ENCODE measurements at regions not wholly inside any gene's neighbourhood (a gene's known extent, or its start where the extent isn't known, plus 50 kb on each side); places are given as distances from the start of the nearest gene placed in this dataset.

GRCh38 chr1:194730304-194730703, 1543.9 kb upstream of the B3GALT2 start:
- H3K27me3 ChIP-seq (replicated peaks in 1 of 2; ENCODE audit: control insufficient read depth in 2 of 2, insufficient read depth in 2 of 2, low read length in 1 of 2), result no peaks in the 10 kb centered on the region
- SMC1A ChIA-PET (ENCODE audit: uncharacterized antibody, unreplicated experiment), result interaction anchor here (0.8 kb wide), 1 partner anchor 13 kb away, joined by 5 read pairs; no protein-coding TSS in a partner anchor
- H3K27ac ChIP-seq (ENCODE audit: control insufficient read depth, insufficient read depth), result no peak overlapping the region
- no peak overlapping the region for H3K4me3 ChIP-seq
- no peaks in the 10 kb centered on the region for H3K9me3 ChIP-seq (replicated peaks; ENCODE audit: control insufficient read depth, insufficient read depth, low read length)
- CTCF ChIA-PET, result no interaction called here
- no peak overlapping the region for H3K4me2 ChIP-seq (ENCODE audit: control insufficient read depth, insufficient read depth)
- H3K36me3 ChIP-seq (ENCODE audit: control insufficient read depth in 2 of 2, insufficient read depth in 2 of 2, low read length in 1 of 2), result no peaks in the 10 kb centered on the region
- H4K20me1 ChIP-seq (ENCODE audit: control insufficient read depth, insufficient read depth), result no peaks in the 10 kb centered on the region
- BruUV-seq (replicated peaks), result no TSS peak
- no peak for FAIRE-seq
- POLR2A ChIA-PET, result no interaction called here
- H3K4me1 ChIP-seq (ENCODE audit: control insufficient read depth, insufficient read depth, low read length), result no peaks in the 10 kb centered on the region
- no peak for DNase-seq (ENCODE audit: low read depth, low spot score)
- H3K79me2 ChIP-seq (ENCODE audit: control insufficient read depth, insufficient read depth, low read length), result no peaks in the 10 kb centered on the region
- H2AFZ ChIP-seq (ENCODE audit: control insufficient read depth, low read depth, low read length), result no peak overlapping the region
- WGBS (ENCODE audit: insufficient coverage, insufficient replicate concordance, low lambda C conversion rate, missing lambda C conversion rate), result 0% methylated on average over 3 of the region's 3 CpGs
- no peak for ATAC-seq
- TF ChIP-seq, protein P1, sequence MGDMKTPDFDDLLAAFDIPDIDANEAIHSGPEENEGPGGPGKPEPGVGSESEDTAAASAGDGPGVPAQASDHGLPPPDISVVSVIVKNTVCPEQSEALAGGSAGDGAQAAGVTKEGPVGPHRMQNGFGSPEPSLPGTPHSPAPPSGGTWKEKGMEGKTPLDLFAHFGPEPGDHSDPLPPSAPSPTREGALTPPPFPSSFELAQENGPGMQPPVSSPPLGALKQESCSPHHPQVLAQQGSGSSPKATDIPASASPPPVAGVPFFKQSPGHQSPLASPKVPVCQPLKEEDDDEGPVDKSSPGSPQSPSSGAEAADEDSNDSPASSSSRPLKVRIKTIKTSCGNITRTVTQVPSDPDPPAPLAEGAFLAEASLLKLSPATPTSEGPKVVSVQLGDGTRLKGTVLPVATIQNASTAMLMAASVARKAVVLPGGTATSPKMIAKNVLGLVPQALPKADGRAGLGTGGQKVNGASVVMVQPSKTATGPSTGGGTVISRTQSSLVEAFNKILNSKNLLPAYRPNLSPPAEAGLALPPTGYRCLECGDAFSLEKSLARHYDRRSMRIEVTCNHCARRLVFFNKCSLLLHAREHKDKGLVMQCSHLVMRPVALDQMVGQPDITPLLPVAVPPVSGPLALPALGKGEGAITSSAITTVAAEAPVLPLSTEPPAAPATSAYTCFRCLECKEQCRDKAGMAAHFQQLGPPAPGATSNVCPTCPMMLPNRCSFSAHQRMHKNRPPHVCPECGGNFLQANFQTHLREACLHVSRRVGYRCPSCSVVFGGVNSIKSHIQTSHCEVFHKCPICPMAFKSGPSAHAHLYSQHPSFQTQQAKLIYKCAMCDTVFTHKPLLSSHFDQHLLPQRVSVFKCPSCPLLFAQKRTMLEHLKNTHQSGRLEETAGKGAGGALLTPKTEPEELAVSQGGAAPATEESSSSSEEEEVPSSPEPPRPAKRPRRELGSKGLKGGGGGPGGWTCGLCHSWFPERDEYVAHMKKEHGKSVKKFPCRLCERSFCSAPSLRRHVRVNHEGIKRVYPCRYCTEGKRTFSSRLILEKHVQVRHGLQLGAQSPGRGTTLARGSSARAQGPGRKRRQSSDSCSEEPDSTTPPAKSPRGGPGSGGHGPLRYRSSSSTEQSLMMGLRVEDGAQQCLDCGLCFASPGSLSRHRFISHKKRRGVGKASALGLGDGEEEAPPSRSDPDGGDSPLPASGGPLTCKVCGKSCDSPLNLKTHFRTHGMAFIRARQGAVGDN (IDR thresholded peaks at IDR 0.05), result no peak
- no peak for TF ChIP-seq KDM1A (IDR thresholded peaks at IDR 0.05; ENCODE audit: borderline replicate concordance)
- in situ Hi-C loops (cut with MboI), result no loop called here
- H3K9ac ChIP-seq (ENCODE audit: control insufficient read depth, insufficient read depth, low read length), result no peak overlapping the region
- intact Hi-C loops (cut with micrococcal nuclease; ENCODE audit: unreplicated experiment), result no loop called here
- RAD21 ChIA-PET (ENCODE audit: unreplicated experiment), result no interaction called here

GRCh38 chr1:194723067-194723466, 1536.7 kb upstream of the B3GALT2 start:
- Histone ChIP-seq H4K20me1 (ENCODE audit: control insufficient read depth, insufficient read depth) (no peaks in the 10 kb centered on the region), H3K27ac (ENCODE audit: control insufficient read depth, insufficient read depth) (no peak overlapping the region), H3K4me1 (ENCODE audit: control insufficient read depth, insufficient read depth, low read length) (no peaks in the 10 kb centered on the region), H3K4me3 (no peak overlapping the region), H3K36me3 (ENCODE audit: control insufficient read depth in 2 of 2, insufficient read depth in 2 of 2, low read length in 1 of 2) (no peaks in the 10 kb centered on the region), H3K4me2 (ENCODE audit: control insufficient read depth, insufficient read depth) (no peak overlapping the region), H3K27me3 (replicated peaks in 1 of 2; ENCODE audit: control insufficient read depth in 2 of 2, insufficient read depth in 2 of 2, low read length in 1 of 2) (no peaks in the 10 kb centered on the region), H3K9ac (ENCODE audit: control insufficient read depth, insufficient read depth, low read length) (no peak overlapping the region), H3K79me2 (ENCODE audit: control insufficient read depth, insufficient read depth, low read length) (no peaks in the 10 kb centered on the region), H3K9me3 (replicated peaks; ENCODE audit: control insufficient read depth, insufficient read depth, low read length) (no peaks in the 10 kb centered on the region), H2AFZ (ENCODE audit: control insufficient read depth, low read depth, low read length) (no peak overlapping the region)
- RAD21 ChIA-PET (ENCODE audit: unreplicated experiment), result no interaction called here
- no peak for FAIRE-seq
- in situ Hi-C loops (cut with MboI), result no loop called here
- POLR2A ChIA-PET, result no interaction called here
- intact Hi-C loops (cut with micrococcal nuclease; ENCODE audit: unreplicated experiment), result no loop called here
- SMC1A ChIA-PET (ENCODE audit: uncharacterized antibody, unreplicated experiment), result no interaction called here
- CTCF ChIA-PET, result no interaction called here
- DNase-seq (ENCODE audit: low read depth, low spot score), result no peak
- no TSS peak for BruUV-seq (replicated peaks)
- ATAC-seq, result no peak
- TF ChIP-seq CHD4 (IDR thresholded peaks at IDR 0.05) (no peak), IRF4 (IDR thresholded peaks at IDR 0.05; ENCODE audit: low read depth, low read length) (no peak)
